Spleen (tissue), 7 donors: ENCODE measurements at regions not wholly inside any gene's neighbourhood (a gene's known extent, or its start where the extent isn't known, plus 50 kb on each side); places are given as distances from the start of the nearest gene placed in this dataset.

ENCODE experiments used
- CTCF ChIP-seq, 11 experiments: fragments of 200-600 bp in 7 of 11; fragments of 450-650 bp in 4 of 11; sonication (generic) in 4 of 11; IDR thresholded peaks in 8 of 11; conservative IDR thresholded peaks in 3 of 11; 1 replicate in 7 of 11; 2 replicates in 4 of 11; pipeline versions ENCODE4 v1.4.0 to v1.8.0; 2016 to 2021; ENCODE audit warnings: antibody characterized with exemption in 11 of 11, inconsistent platforms in 4 of 11, mild to moderate bottlenecking in 1 of 11
- POLR2A ChIP-seq, 3 donors: fragments of 450-650 bp; IDR thresholded peaks; one replicate each; pipeline ENCODE4 v1.5.1; 2017; ENCODE audit warnings: antibody characterized with exemption in 3 of 3, mild to moderate bottlenecking in 1 of 3
- POLR2AphosphoS5 ChIP-seq, 3 donors: sonication (generic); formaldehyde crosslinking; IDR thresholded peaks; one replicate each; pipeline ENCODE4 v1.5.1; 2017; ENCODE audit warnings: antibody characterized with exemption in 3 of 3
- donor health status: DM: no; HTN: no; CAD: no; lungs with moderate emphysema.
- donor health status: DM: no; HTN: no; CAD: no.
- donor health status: DM: no; HTN: no; CAD: no.

GRCh38 chr13:47415048-47415447 is 518.2 kb upstream of the HTR2A start:
- TF ChIP-seq POLR2AphosphoS5 (IDR thresholded peaks at IDR 0.05) (no peak), POLR2A (IDR thresholded peaks at IDR 0.05) (no peak), CTCF (IDR thresholded peaks at IDR 0.05 in 8 of 11, conservative IDR thresholded peaks at IDR 0.05 in 3 of 11) (no peak)
